HG03066 (cell line): ENCODE measurements at regions not wholly inside any gene's neighbourhood (a gene's known extent, or its start where the extent isn't known, plus 50 kb on each side); places are given as distances from the start of the nearest gene placed in this dataset.
"Not testable (repeated sequence)": the region's sequence is repeated elsewhere in the genome, so short reads cannot be mapped to it uniquely, and the experiment has no call there.

Experiments used
- ATAC-seq: cut with Tn5 transposase; IDR thresholded peaks from one replicate; pipeline ENCODE4 v1.9.1; 2021; ENCODE audit warnings: low read depth; ENCODE audit not compliant: unreplicated experiment

GRCh38 chr5:126150319-126150718 lies 272.9 kb upstream of the GRAMD2B start:
- ATAC-seq = not testable (repeated sequence)

- ATAC-seq = not testable (repeated sequence)
These were observed 267.9 kb upstream of the GRAMD2B start for GRCh38 chr5:126155298-126155697.

GRCh38 chr5:126166368-126166767 lies 256.8 kb upstream of the GRAMD2B start:
- no peak for ATAC-seq

- no peak for ATAC-seq
These were observed 254.4 kb upstream of the GRAMD2B start for GRCh38 chr5:126168785-126169184.

- ATAC-seq = no peak
These were observed 251.3 kb upstream of the GRAMD2B start for GRCh38 chr5:126171916-126172315.

GRCh38 chr5:126172812-126173211 lies 250.4 kb upstream of the GRAMD2B start:
- ATAC-seq = no peak

- ATAC-seq = no peak
These were observed 244.7 kb upstream of the GRAMD2B start for GRCh38 chr5:126178521-126178920.

- no peak for ATAC-seq
These were observed 240.1 kb upstream of the GRAMD2B start for GRCh38 chr5:126182971-126183695.

GRCh38 chr5:126184474-126184873 lies 238.7 kb upstream of the GRAMD2B start:
- ATAC-seq = no peak

GRCh38 chr5:126186210-126186609 lies 237.0 kb upstream of the GRAMD2B start:
- no peak for ATAC-seq

GRCh38 chr5:126188804-126189203 lies 234.4 kb upstream of the GRAMD2B start:
- ATAC-seq = no peak

GRCh38 chr5:126189231-126189630 lies 234.0 kb upstream of the GRAMD2B start:
- ATAC-seq = no peak

GRCh38 chr5:126189862-126190261 lies 233.3 kb upstream of the GRAMD2B start:
- ATAC-seq = no peak

GRCh38 chr5:126192226-126192625 lies 231.0 kb upstream of the GRAMD2B start:
- no peak for ATAC-seq

GRCh38 chr5:126195410-126196100 lies 227.7 kb upstream of the GRAMD2B start:
- no peak for ATAC-seq

GRCh38 chr5:126198531-126198930 lies 224.7 kb upstream of the GRAMD2B start:
- ATAC-seq = no peak

GRCh38 chr5:126199467-126199866 lies 223.7 kb upstream of the GRAMD2B start:
- no peak for ATAC-seq

- ATAC-seq = no peak
These were observed 214.5 kb upstream of the GRAMD2B start for GRCh38 chr5:126208691-126209090.

GRCh38 chr5:126210955-126211354 lies 212.3 kb upstream of the GRAMD2B start:
- ATAC-seq = no peak

- no peak for ATAC-seq
These were observed 203.6 kb upstream of the GRAMD2B start for GRCh38 chr5:126219616-126220015.

- no peak for ATAC-seq
These were observed 202.5 kb upstream of the GRAMD2B start for GRCh38 chr5:126220725-126221124.

GRCh38 chr5:126228934-126229333 lies 194.3 kb upstream of the GRAMD2B start:
- no peak for ATAC-seq
